Ovary (tissue), 7 donors: ENCODE measurements at regions not wholly inside any gene's neighbourhood (a gene's known extent, or its start where the extent isn't known, plus 50 kb on each side); places are given as distances from the start of the nearest gene placed in this dataset.

Source experiments
- DNase-seq, 5 donors: peaks; one replicate each; pipeline ENCODE4 v3.0.0-alpha.2; 2019 to 2020
- H3K27ac ChIP-seq, 2 donors: fragments of 200-600 bp; one replicate each; pipeline versions ENCODE4 v1.5.1 to v1.8.0; 2019 to 2022
- H3K27me3 ChIP-seq: fragments of 200-600 bp; one replicate; pipeline ENCODE4 v1.8.0; 2022
- H3K36me3 ChIP-seq: fragments of 200-600 bp; sonication (generic); one replicate; pipeline ENCODE4 v1.5.1; 2019
- H3K4me1 ChIP-seq: one replicate; pipeline ENCODE4 v1.8.1; 2013; ENCODE audit warnings: mild to moderate bottlenecking, moderate library complexity; ENCODE audit not compliant: insufficient read depth
- H3K4me3 ChIP-seq: fragments of 200-600 bp; sonication (generic); one replicate; pipeline ENCODE4 v1.5.1; 2017
- H3K9me3 ChIP-seq, 2 donors: fragments of 200-600 bp in 1 of 2; sonication (generic) in 1 of 2; one replicate each; pipeline versions ENCODE4 v1.5.1 to v1.8.1; 2013 to 2019; ENCODE audit warnings: mild to moderate bottlenecking in 1 of 2, moderate library complexity in 1 of 2
- CTCF ChIP-seq, 3 donors: fragments of 450-650 bp in 2 of 3; fragments of 200-600 bp in 1 of 3; IDR thresholded peaks; one replicate each; pipeline versions ENCODE4 v1.5.1 to v1.8.0; 2016 to 2022; ENCODE audit warnings: antibody characterized with exemption in 3 of 3, mild to moderate bottlenecking in 1 of 3
- EP300 ChIP-seq: sonication (generic); formaldehyde crosslinking; IDR thresholded peaks from one replicate; pipeline ENCODE4 v1.6.1; 2017; ENCODE audit warnings: antibody characterized with exemption
- POLR2A ChIP-seq: fragments of 450-650 bp; IDR thresholded peaks from one replicate; pipeline ENCODE4 v1.6.1; 2017; ENCODE audit warnings: antibody characterized with exemption, mild to moderate bottlenecking, moderate library complexity
- WGBS, 3 donors: extraction: QIAGEN DNeasy Blood & Tissue Kit in 1 of 3; methylation state at CpG; one replicate each; pipeline versions ENCODE4 v1.1.5 to v1.1.7; 2013 to 2017; 5-methylcytosine and 5-hydroxymethylcytosine counted together
- intact Hi-C, 4 donors: fragments of 100-400 bp; cut with DNase I; formaldehyde crosslinking; loops; one replicate each; pipeline versions ENCODE4 v1.11.0 to v1.15.1; 2022 to 2023
- donor health status: DM: no; HTN: no; CAD: no; lungs with moderate emphysema.
- donor health status: DM: no; HTN: no; CAD: no.
- donor health status: Bipolar disorder and iron deficiency.
- donor health status: DM: no; HTN: no; CAD: no.
- donor health status: DM: yes; HTN: yes; CAD: no.

DNA sequence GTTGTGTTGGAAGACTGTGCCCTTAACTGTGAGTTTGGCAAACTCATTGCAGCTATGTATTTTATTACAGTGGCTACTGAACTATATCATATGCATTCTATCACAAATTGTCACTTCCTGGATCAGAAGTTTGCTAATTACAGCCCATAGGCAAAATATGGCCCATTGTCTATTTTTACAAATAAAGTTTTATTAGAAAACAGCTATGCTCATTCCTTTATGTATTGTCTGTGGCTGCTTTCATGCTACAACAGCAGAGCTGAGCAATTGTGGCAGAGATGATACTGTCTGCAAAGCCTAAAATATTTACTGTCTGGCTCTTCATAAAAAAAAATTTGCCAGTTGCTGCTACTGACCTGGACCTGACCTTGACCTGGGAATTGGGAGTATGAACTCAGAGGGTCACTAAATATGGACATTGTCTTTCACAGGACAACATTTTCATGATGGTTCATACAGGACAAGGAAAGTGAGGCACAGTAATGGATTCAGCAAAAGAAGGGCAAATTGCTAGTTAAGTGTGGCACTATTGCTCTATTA is 316.9 kb downstream of the ZNF621 start:
- intact Hi-C loops: no loop called here
- DNase-seq: no peak
- Histone ChIP-seq H3K27ac (no peak overlapping the region), H3K9me3 (no peaks in the 10 kb centered on the region), H3K4me1 (peaks cover 3% of the 10 kb centered on the region), H3K27me3 (no peaks in the 10 kb centered on the region), H3K4me3 (no peak overlapping the region), H3K36me3 (no peaks in the 10 kb centered on the region)
- no peak for TF ChIP-seq CTCF (IDR thresholded peaks at IDR 0.05)
- TF ChIP-seq POLR2A: no peak
- no peak for TF ChIP-seq EP300

GRCh38 chr3:40842714-40843113 is 318.0 kb downstream of the ZNF621 start:
- no peaks in the 10 kb centered on the region for H3K9me3 ChIP-seq
- intact Hi-C loops: no loop called here
- TF ChIP-seq CTCF (IDR thresholded peaks at IDR 0.05) (no peak), POLR2A (no peak), EP300 (no peak)
- WGBS, 3 donors: 97 to 99% (median 98%) methylated on average over 11 of the region's 11 CpGs
- no peak overlapping the region for H3K4me3 ChIP-seq
- no peaks in the 10 kb centered on the region for H3K27me3 ChIP-seq
- no peak overlapping the region for H3K27ac ChIP-seq
- no peaks in the 10 kb centered on the region for H3K36me3 ChIP-seq
- no peak for DNase-seq
- peaks cover 3% of the 10 kb centered on the region for H3K4me1 ChIP-seq

GRCh38 chr3:40843208-40843624 is 318.5 kb downstream of the ZNF621 start:
- Histone ChIP-seq H3K4me3 (no peak overlapping the region), H3K27ac (peak overlapping the region in 1 of 2 donors; percentile 7), H3K36me3 (no peaks in the 10 kb centered on the region), H3K4me1 (peaks cover 3% of the 10 kb centered on the region), H3K27me3 (no peaks in the 10 kb centered on the region), H3K9me3 (no peaks in the 10 kb centered on the region)
- DNase-seq: no peak
- no peak for TF ChIP-seq EP300
- TF ChIP-seq CTCF (IDR thresholded peaks at IDR 0.05): no peak
- no peak for TF ChIP-seq POLR2A
- intact Hi-C loops: no loop called here
- WGBS, 3 donors: 89 to 95% (median 89%) methylated on average over 2 of the region's 2 CpGs

GRCh38 chr3:40843851-40844548 is 319.2 kb downstream of the ZNF621 start:
- peaks cover 3% of the 10 kb centered on the region for H3K4me1 ChIP-seq
- H3K27ac ChIP-seq: peak overlapping the region in 1 of 2 donors; percentile 48
- no peaks in the 10 kb centered on the region for H3K9me3 ChIP-seq
- no peaks in the 10 kb centered on the region for H3K27me3 ChIP-seq
- peak in 1 of 5 donors; percentile 43 for DNase-seq
- no peaks in the 10 kb centered on the region for H3K36me3 ChIP-seq
- intact Hi-C loops: no loop called here
- 19 to 43% (median 20%) methylated on average over 7 of the region's 7 CpGs for WGBS, 3 donors
- no peak overlapping the region for H3K4me3 ChIP-seq
- TF ChIP-seq CTCF (IDR thresholded peaks at IDR 0.05) (no peak), EP300 (no peak), POLR2A (no peak)
